AG20443 (cell line): ENCODE measurements at regions not wholly inside any gene's neighbourhood (a gene's known extent, or its start where the extent isn't known, plus 50 kb on each side); places are given as distances from the start of the nearest gene placed in this dataset.

Source experiments
- DNase-seq: peaks from one replicate; pipeline ENCODE4 v3.0.0; 2012; ENCODE audit warnings: low spot score, mixed read lengths

- no peak for DNase-seq
Measured at GRCh38 chr15:55026381-55026780, 170.4 kb downstream of the RSL24D1 start.

DNA sequence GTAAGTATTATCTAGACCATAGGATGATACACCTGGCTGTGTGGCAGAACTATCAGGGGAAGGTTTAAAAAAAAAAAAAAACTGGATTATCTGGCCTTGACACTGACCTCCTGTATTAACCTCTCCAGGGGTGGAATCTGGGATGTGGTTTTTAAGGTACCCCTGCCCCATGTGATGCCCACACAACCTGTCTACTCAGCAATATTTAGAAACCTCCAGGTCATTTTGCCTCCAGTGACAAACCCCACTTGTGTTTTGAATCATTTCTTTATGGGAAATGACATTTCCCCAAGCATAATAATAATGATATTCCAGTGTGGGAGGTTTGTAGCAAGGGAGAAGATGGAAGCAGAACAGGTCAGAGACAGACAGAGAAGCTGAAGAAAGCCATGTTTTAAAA lies 179.1 kb downstream of the RSL24D1 start:
- DNase-seq = no peak

GRCh38 chr15:55016225-55016624 lies 180.5 kb downstream of the RSL24D1 start:
- DNase-seq = no peak

GRCh38 chr15:55015093-55015445 lies 181.7 kb downstream of the RSL24D1 start:
- no peak for DNase-seq

DNA sequence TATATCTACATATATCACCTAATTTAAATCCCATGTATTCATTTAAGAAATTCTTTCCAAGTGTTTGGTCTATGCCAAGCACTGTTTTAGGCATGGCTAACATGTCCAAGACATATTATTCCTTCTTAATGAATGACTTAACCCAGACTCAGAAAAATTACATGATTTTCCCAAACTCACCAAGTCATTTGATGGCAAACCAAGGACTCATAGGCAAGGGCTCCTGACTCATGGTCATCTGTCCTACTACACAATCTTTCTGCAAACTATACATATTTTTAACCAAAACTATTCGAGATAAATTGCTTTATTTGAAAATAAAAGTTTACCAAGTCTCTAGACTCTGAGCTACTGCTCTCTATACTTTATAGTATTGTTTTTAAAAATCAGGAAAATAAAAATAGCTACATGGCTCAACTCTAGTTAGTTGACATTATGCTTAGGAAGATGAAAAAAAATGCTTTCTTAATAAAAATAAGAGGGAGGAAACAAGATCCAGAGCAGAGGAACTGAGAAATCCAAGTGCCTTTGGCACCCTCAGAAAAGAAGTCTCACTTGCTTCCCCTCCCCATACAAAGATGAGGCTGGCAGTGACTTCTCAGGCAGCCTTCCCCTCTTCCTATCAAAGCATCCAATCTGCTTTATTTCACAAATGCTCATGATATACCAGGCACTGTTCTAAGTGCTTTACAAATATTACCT lies 182.2 kb downstream of the RSL24D1 start:
- DNase-seq = no peak

- no peak for DNase-seq
Measured at GRCh38 chr15:55008421-55008820, 188.3 kb downstream of the RSL24D1 start.

DNA sequence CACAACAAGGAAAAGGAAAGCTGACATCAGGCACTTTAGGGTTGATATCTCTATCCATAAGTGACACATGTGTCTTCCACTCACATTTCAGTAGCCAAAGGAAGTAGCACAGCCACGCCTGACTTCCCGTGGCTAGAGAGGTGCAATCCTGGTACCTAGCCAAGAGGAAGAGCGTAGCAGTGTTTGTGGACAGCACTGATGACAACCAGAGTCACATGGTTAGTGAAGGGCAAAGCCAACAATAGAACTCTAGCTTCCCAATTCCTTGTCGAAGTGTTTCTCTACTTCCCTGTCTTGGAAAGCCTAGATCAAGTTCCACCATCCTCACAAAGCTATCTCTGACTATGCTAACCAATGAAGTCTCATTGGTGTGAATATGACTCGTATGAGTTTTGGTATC lies 189.2 kb downstream of the RSL24D1 start:
- no peak for DNase-seq

DNA sequence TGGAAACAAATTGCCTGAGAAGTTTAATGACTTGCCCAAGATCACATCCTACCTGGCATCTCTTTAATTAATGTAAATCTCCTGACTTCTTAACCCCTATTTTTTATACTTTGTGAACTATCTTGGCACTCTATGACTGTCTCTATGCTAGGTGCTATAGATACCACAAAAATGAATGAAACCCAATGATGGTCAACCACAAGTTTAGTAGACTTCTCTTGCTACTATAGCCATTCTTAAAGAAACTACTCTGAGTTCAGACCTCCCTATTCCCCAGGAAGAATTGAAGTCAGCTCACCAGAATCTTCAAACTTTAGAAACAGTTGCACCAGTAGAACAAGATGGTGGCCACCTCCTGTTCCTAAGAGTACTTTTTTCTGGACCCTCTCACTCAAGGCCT lies 191.1 kb downstream of the RSL24D1 start:
- no peak for DNase-seq

DNA sequence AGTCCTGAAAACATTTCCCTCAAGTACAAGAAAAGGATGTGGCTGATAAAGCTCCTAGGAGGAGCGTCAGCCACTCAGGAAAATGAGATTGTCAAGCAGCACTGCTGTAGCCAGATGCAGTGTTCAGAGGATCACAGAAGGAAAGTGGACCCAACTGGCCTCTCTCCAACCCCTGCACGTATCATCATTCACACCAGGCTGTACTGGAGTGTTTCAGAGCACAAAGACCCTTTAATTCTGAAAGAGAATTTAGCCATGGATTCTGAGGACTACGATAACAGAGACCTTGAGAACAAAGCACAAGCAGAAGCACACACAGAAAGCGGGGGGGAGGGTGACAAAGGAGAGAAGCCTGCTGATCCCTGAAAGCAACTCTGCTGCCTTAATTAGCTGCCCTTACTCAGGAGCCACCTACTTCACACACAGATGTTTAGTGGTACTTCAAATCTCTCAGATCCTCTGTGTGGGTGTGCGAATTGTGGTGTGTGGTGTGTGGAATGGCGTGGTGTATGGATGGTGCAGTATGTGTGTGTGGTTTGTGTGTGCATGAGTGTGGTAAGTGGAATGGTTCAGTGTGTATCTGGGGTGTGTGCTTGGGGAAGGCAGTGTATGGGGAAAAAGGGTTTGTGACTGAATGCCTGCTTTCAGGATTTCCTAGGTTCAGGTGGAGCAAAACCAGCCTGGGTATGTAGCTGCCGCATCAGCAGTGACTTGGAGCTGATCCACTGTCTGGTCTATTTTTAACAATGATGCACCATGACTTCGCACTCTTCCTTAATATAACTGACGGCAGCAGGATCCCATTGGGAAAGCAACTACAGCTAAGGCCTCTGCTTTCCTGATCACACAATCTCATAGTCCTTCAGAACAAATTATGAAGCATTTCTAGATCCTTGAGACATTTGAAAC lies 192.5 kb downstream of the RSL24D1 start:
- DNase-seq = no peak

GRCh38 chr15:54998661-54999060 lies 198.1 kb downstream of the RSL24D1 start:
- DNase-seq = no peak

DNA sequence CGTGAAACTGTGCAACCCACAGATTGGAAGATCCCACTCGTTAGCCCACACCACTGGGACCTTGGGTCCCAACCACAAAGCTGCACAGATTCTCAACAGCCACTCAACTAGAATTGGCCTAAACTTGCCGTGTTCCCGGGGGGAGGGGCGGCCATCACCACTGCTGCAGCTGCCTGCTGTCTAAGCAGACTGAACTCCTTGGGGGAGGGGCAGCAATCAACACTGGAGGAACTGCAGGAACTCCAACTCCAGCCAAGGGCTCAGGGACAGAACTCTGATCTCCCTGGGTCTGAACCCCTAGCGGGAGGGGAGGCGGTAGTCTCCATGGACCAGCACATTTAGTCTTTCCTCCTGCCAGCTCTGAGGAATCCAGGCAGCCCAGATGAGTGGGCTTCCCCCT lies 205.9 kb downstream of the RSL24D1 start:
- DNase-seq = no peak

- DNase-seq = no peak
Measured at GRCh38 chr15:54987881-54988280, 208.9 kb downstream of the RSL24D1 start.

- DNase-seq = no peak
Measured at GRCh38 chr15:54979964-54980363, 216.8 kb downstream of the RSL24D1 start.

DNA sequence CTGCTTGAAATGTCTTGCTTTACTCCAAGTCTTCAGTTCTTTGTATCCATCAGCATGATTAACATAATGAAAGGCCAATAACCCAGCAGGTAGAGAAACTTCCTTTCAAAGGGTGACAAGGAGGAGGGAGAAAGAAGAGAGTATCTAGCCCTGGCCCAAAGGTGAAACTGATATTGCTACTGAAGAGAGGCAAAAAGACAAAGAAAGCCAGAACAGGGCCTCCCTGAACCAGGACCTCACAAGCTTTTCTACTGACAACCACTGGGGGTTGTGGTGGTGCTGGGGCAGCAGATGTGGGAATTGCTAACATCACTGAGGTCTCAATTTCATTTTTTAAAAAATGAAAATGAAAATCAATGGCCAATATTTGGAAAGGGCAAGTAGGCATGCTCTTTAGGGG lies 234.1 kb downstream of the RSL24D1 start:
- DNase-seq = no peak

GRCh38 chr15:54960266-54960665 lies 236.5 kb downstream of the RSL24D1 start:
- DNase-seq = no peak

DNA sequence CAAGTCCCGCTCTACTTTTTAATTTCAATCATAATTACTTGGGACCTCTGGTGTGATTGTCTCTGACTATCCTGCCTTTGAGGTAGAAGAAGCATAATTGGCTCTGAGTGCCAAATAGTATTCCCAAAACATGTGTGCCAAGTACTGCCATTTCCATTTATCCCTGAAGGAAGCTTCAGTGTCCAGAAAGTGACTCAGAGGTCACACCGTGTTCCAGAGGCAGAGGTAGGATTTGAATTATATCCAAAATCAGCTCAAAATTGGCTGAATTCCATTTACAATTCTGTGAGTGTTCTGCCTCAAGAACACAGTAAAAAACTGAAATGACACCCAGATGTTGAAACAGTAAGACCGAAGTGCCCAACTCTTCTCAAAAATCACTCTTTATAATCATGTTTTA lies 255.3 kb downstream of the RSL24D1 start:
- DNase-seq = no peak

DNA sequence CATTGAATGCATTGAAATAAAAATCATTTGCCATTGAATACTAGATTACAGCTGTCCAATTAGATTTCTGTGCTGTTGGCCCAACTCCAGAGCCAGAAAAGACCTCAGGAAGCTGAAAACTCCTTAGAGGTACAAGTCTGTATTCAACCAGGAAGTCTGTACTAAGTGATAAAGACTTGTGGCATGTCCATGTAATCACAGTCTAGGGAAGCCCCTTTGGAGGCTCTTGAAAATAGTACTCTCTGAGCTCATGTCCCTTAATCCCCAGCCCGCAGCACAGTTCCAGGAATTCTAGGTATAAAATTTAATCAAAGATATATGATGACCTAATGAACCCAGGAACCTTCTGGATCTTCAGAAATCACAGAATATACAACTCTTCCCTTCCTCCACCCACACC lies 279.4 kb downstream of the RSL24D1 start:
- DNase-seq = no peak

GRCh38 chr15:54915380-54915779 lies 281.4 kb downstream of the RSL24D1 start:
- no peak for DNase-seq

DNA sequence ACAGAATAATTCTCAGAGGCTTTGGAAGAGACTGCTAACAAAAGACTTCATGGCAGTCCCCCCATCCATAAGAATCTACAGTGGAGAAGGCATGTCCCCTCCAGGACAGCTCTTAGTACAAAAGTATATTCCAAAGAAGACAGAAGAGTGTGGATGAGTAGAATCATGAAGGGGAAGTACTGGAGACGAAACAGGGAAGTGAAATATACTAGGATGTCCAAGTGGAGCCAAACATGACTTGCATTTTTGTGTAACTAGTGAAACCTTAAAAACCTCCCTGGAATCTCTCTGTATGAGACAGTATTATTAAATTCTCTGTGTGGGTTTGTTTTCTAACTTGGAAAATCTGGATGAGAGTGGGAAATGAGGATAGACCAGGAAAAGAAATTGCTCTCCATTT lies 312.4 kb downstream of the RSL24D1 start:
- no peak for DNase-seq

GRCh38 chr15:54859982-54860381 lies 336.8 kb downstream of the RSL24D1 start:
- no peak for DNase-seq

DNA sequence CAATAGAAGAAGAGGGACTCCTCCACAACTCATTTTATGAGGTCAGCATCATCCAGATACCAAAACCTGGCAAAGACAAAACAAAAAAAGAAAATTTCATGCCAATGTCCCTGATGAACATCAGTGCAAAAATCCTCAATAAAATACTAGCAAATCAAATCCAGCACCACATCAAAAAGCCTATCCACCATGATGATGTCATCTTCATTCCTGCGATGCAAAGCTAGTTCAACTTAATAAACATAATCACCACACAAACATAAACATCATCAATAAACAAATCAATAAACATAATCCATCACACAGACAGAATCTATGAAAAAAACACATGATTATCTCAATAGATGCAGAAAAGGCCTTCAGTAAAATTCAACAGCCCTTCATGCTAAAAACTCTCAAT lies 342.1 kb downstream of the RSL24D1 start:
- no peak for DNase-seq

DNA sequence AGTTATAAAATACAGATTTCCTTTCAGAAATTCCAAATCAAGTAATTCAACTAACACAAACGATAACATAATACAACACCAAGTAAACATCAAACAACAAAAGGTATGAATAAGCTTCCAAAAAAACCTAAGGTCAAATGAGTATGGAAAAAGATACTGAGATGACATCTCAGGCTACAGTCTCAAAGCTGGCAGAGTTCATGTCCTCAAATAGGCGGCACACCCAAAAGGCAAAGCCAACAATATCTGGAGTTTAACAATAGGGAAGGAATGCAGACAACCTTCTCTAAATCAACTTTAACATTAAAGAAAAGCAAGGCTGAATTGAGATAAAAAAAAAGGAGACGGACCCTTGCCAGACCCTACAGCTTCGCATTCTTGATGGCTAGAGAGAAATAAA lies 346.6 kb downstream of the RSL24D1 start:
- DNase-seq = no peak

DNA sequence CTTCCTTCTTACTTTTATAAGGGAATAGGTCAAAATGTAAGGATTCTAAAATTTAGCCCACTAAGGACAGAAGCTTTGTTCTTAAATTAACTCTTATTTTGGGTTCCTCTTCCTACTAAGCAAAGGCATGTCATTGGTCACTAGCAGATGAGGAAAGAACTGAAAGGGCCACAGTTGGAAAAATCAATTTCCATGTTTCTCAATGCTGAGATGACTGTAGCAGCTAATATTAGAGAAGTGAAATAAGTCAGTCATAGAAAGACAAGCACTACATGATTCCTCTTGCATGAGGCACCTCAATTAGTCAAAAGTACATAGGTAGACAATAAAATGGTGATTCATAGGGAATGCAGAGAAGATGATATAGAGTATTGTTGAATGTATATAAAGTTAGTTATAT lies 353.7 kb downstream of the RSL24D1 start:
- no peak for DNase-seq
